Neural cell (in vitro differentiated cells): ENCODE measurements at regions not wholly inside any gene's neighbourhood (a gene's known extent, or its start where the extent isn't known, plus 50 kb on each side); places are given as distances from the start of the nearest gene placed in this dataset.
A peak's percentile ranks its signal among the peaks of the same experiment; 100 is the strongest.

Experiments used
- H2AFZ ChIP-seq: fragments of 200-600, 300-800 bp; sonication (generic), shearing (Covaris generic); 2 replicates; pipeline ENCODE4 v1.6.0; 2014; ENCODE audit warnings: low read depth, mild to moderate bottlenecking, antibody characterized with exemption, low read length, moderate library complexity
- H3F3A ChIP-seq: fragments of 200-600 bp; shearing (Covaris generic); 2 replicates; pipeline ENCODE4 v1.6.1; 2016; ENCODE audit warnings: mild to moderate bottlenecking, moderate library complexity, mixed read lengths, antibody characterized with exemption, low read length; ENCODE audit not compliant: insufficient read depth, poor library complexity, severe bottlenecking
- H3K27ac ChIP-seq: fragments of 200-600, 300-800 bp; sonication (generic), shearing (Covaris generic); 2 replicates; pipeline ENCODE4 v1.5.1; 2014; ENCODE audit warnings: mild to moderate bottlenecking, low read length, moderate library complexity
- H3K27me3 ChIP-seq: fragments of 300-800, 200-600 bp; sonication (generic), shearing (Covaris generic); 2 replicates; pipeline ENCODE4 v1.6.0; 2014; ENCODE audit warnings: mild to moderate bottlenecking, low read depth, low read length, moderate library complexity; ENCODE audit not compliant: insufficient read depth
- H3K36me3 ChIP-seq: fragments of 300-800, 200-600 bp; sonication (generic), shearing (Covaris generic); 2 replicates; pipeline ENCODE4 v1.5.1; 2014; ENCODE audit warnings: mild to moderate bottlenecking, antibody characterized with exemption, low read length, moderate library complexity; ENCODE audit not compliant: insufficient read depth
- H3K4me2 ChIP-seq: fragments of 300-800, 200-600 bp; sonication (generic), shearing (Covaris generic); 2 replicates; pipeline ENCODE4 v1.6.0; 2014; ENCODE audit warnings: mild to moderate bottlenecking, low read length
- H3K4me3 ChIP-seq: fragments of 300-800, 200-600 bp; sonication (generic), shearing (Covaris generic); 2 replicates; pipeline ENCODE4 v1.5.1; 2014; ENCODE audit warnings: mild to moderate bottlenecking, low read length, moderate library complexity
- H3K79me2 ChIP-seq: fragments of 200-600 bp; shearing (Covaris generic); replicated peaks from 2 replicates; pipeline ENCODE4 v1.6.0; 2014; ENCODE audit warnings: mild to moderate bottlenecking, low read length, moderate library complexity; ENCODE audit not compliant: insufficient read depth
- H3K9ac ChIP-seq: fragments of 300-800, 200-600 bp; sonication (generic), shearing (Covaris generic); 2 replicates; pipeline ENCODE4 v1.6.1; 2016; ENCODE audit warnings: mild to moderate bottlenecking, low read length, mixed read lengths
- H3K9me2 ChIP-seq: fragments of 200-600 bp; shearing (Covaris generic); 2 replicates; pipeline ENCODE4 v1.6.1; 2016; ENCODE audit warnings: mild to moderate bottlenecking, low read length, mixed read lengths; ENCODE audit not compliant: insufficient read depth
- H3K9me3 ChIP-seq: fragments of 200-600, 300-800 bp; sonication (generic), shearing (Covaris generic); 2 replicates; pipeline ENCODE4 v1.6.1; 2016; ENCODE audit warnings: mild to moderate bottlenecking, mixed run types, low read length, moderate library complexity, mixed read lengths
- H4K20me1 ChIP-seq: fragments of 200-600 bp; shearing (Covaris generic); 2 replicates; pipeline ENCODE4 v1.6.1; 2016; ENCODE audit warnings: mild to moderate bottlenecking, mixed run types; ENCODE audit not compliant: insufficient read depth
- CTCF ChIP-seq: fragments of 450-650 bp; IDR thresholded peaks from 2 replicates; pipeline ENCODE4 v1.5.1; 2014; ENCODE audit warnings: antibody characterized with exemption, mild to moderate bottlenecking, moderate library complexity; ENCODE audit not compliant: poor library complexity, severe bottlenecking
- EP300 ChIP-seq: fragments of 450-650 bp; conservative IDR thresholded peaks from 2 replicates; pipeline ENCODE4 v1.6.1; 2014; ENCODE audit warnings: antibody characterized with exemption, mild to moderate bottlenecking, moderate library complexity; ENCODE audit not compliant: poor library complexity, severe bottlenecking
- EZH2 ChIP-seq: fragments of 200-600, 300-800 bp; shearing (Covaris generic), sonication (generic); IDR thresholded peaks from 2 replicates; pipeline ENCODE4 v1.6.1; 2014; ENCODE audit warnings: antibody characterized with exemption, low read length, borderline replicate concordance, mild to moderate bottlenecking; ENCODE audit not compliant: insufficient read depth, poor library complexity, severe bottlenecking
- MXI1 ChIP-seq: fragments of 450-650 bp; conservative IDR thresholded peaks from 2 replicates; pipeline ENCODE4 v1.6.1; 2014; ENCODE audit warnings: antibody characterized with exemption, mild to moderate bottlenecking; ENCODE audit not compliant: poor library complexity, severe bottlenecking
- POLR2AphosphoS5 ChIP-seq: IDR thresholded peaks from 2 replicates; pipeline ENCODE4 v1.6.1; 2012
- RAD21 ChIP-seq: fragments of 450-650 bp; conservative IDR thresholded peaks from 2 replicates; pipeline ENCODE4 v1.6.1; 2014; ENCODE audit warnings: antibody characterized with exemption, mild to moderate bottlenecking, moderate library complexity
- REST ChIP-seq: IDR thresholded peaks from 2 replicates; pipeline ENCODE4 v1.6.1; 2012; ENCODE audit warnings: borderline replicate concordance
- SMC3 ChIP-seq: fragments of 450-650 bp; conservative IDR thresholded peaks from 2 replicates; pipeline ENCODE4 v1.6.1; 2014; ENCODE audit warnings: antibody characterized with exemption, mild to moderate bottlenecking, moderate library complexity; ENCODE audit not compliant: poor library complexity
- TAF1 ChIP-seq: IDR thresholded peaks from 2 replicates; pipeline ENCODE4 v1.6.1; 2012; ENCODE audit warnings: low read depth

- Histone ChIP-seq H3F3A (peaks cover 3% of the 10 kb centered on the region), H3K36me3 (no peaks in the 10 kb centered on the region), H3K27me3 (no peaks in the 10 kb centered on the region), H3K79me2 (no peaks in the 10 kb centered on the region), H4K20me1 (no peaks in the 10 kb centered on the region), H2AFZ (no peak overlapping the region), H3K27ac (peak overlapping the region; percentile 58), H3K4me2 (no peak overlapping the region), H3K9me3 (no peaks in the 10 kb centered on the region), H3K9ac (no peak overlapping the region), H3K9me2 (no peaks in the 10 kb centered on the region), H3K4me3 (no peak overlapping the region)
- TF ChIP-seq EZH2 (no peak), POLR2AphosphoS5 (no peak), TAF1 (no peak), SMC3 (no peak), EP300 (no peak), CTCF (no peak), RAD21 (no peak), REST (no peak), MXI1 (no peak)
These were observed 266.3 kb downstream of the CCDC85A start for GRCh38 chr2:56450047-56450446.

GRCh38 chr2:56450772-56451171 lies 267.0 kb downstream of the CCDC85A start:
- Histone ChIP-seq H3K9me3 (no peaks in the 10 kb centered on the region), H3K36me3 (no peaks in the 10 kb centered on the region), H3K27me3 (no peaks in the 10 kb centered on the region), H4K20me1 (no peaks in the 10 kb centered on the region), H3K9me2 (no peaks in the 10 kb centered on the region), H3K9ac (no peak overlapping the region), H2AFZ (no peak overlapping the region), H3K4me2 (no peak overlapping the region), H3F3A (peaks cover 3% of the 10 kb centered on the region), H3K4me3 (no peak overlapping the region), H3K79me2 (no peaks in the 10 kb centered on the region), H3K27ac (no peak overlapping the region)
- TF ChIP-seq MXI1, result no peak
- no peak for TF ChIP-seq EZH2

- no peaks in the 10 kb centered on the region for H4K20me1 ChIP-seq
- no peaks in the 10 kb centered on the region for H3K9me2 ChIP-seq
- no peak overlapping the region for H2AFZ ChIP-seq
- H3K27ac ChIP-seq, result no peak overlapping the region
- no peak overlapping the region for H3K4me3 ChIP-seq
- H3F3A ChIP-seq, result no peaks in the 10 kb centered on the region
- H3K27me3 ChIP-seq, result no peaks in the 10 kb centered on the region
- no peaks in the 10 kb centered on the region for H3K36me3 ChIP-seq
- no peak overlapping the region for H3K9ac ChIP-seq
- no peaks in the 10 kb centered on the region for H3K79me2 ChIP-seq
- H3K4me2 ChIP-seq, result no peak overlapping the region
- no peak for TF ChIP-seq RAD21
- no peak for TF ChIP-seq CTCF
- no peak for TF ChIP-seq REST
- TF ChIP-seq MXI1, result no peak
- TF ChIP-seq EP300, result no peak
- no peak for TF ChIP-seq POLR2AphosphoS5
- TF ChIP-seq TAF1, result no peak
- TF ChIP-seq SMC3, result no peak
- TF ChIP-seq EZH2, result no peak
- H3K9me3 ChIP-seq, result no peaks in the 10 kb centered on the region
These were observed 271.9 kb downstream of the CCDC85A start for GRCh38 chr2:56455642-56456041.
